Heart left ventricle (tissue), 13 donors: ENCODE measurements at regions not wholly inside any gene's neighbourhood (a gene's known extent, or its start where the extent isn't known, plus 50 kb on each side); places are given as distances from the start of the nearest gene placed in this dataset.

Source experiments
- CTCF ChIP-seq, 12 donors: fragments of 200-600 bp; sonication (generic) in 4 of 12; IDR thresholded peaks; one replicate each; pipeline versions ENCODE4 v1.5.0 to v1.8.0; 2018 to 2022; ENCODE audit warnings: antibody characterized with exemption in 12 of 12, mild to moderate bottlenecking in 5 of 12
- POLR2A ChIP-seq, 2 donors: fragments of 450-650 bp; IDR thresholded peaks; one replicate each; pipeline ENCODE4 v1.6.1; 2017; ENCODE audit warnings: antibody characterized with exemption in 2 of 2, mild to moderate bottlenecking in 2 of 2, moderate library complexity in 2 of 2
- donor health status: ischemic (EF 13 %, LVEDD 7.1; RV severe dilation, severe dysfunction).
- donor health status: DM: no; HTN: yes; CAD: no.
- donor health status: DM: no; HTN: no; CAD: no.
- donor health status: ischemic (EF 25% LVEDD 6.9; RV normal size, moderate dysfunction).
- donor health status: ischemic (EF 25% LVEDD 5.7; RV mildly dilated, moderate dysfunction).
- donor health status: ischemic (EF 35%, LVEDD 5.7; RV mildly dilated, moderate dysfunction).
- donor health status: nonischemic (EF 11% LVEDD 7.7; RV severe dilation, severe dysfunction).
- donor health status: DM: yes; HTN: yes; CAD: no.
- donor health status: PGD.
- donor health status: ischemic (EF 29% LVEDD 5.4; RV normal size, mild dysfunction).
- donor health status: nonischemic (EF 23%, LVEDD 6.1; RV moderate dilation, normal function).

- no peak for TF ChIP-seq CTCF (IDR thresholded peaks at IDR 0.05)
- TF ChIP-seq POLR2A (IDR thresholded peaks at IDR 0.05), result no peak
Measured at GRCh38 chr7:51476026-51476425, 159.4 kb upstream of the COBL start.
